ENCODE measurements at regions not wholly inside any gene's neighbourhood (a gene's known extent, or its start where the extent isn't known, plus 50 kb on each side); places are given as distances from the start of the nearest gene placed in this dataset.

DNA sequence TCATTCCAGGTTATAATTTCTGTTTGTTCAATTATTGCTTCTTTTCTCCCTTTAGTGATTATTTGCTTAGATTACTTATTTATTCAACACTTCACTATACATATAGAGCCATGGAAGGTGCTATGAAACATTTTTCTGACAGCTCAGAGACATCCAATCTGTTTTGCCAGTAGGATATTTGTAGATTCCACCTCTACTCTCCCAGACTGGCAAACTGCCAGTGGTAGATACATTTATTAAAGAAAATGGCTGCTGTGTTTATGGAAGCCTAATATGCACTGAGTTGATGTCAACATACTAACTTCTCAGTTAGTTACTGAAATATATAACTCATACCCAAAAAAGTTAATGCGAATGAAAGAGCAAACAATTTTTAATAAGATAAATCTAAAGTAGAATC is 348.6 kb downstream of the TRAM1L1 start:
- ATAC-seq (no peak), DNase-seq (no peak)
- no peak overlapping the region for H3K27ac ChIP-seq
- H3K36me3 ChIP-seq (replicated peaks in 1 of 2; ENCODE audit: insufficient read depth in 1 of 2, low read depth in 2 of 2), result no peaks in the 10 kb centered on the region
- no peak for TF ChIP-seq POLR2A (IDR thresholded peaks at IDR 0.05)
- TF ChIP-seq, protein P1, sequence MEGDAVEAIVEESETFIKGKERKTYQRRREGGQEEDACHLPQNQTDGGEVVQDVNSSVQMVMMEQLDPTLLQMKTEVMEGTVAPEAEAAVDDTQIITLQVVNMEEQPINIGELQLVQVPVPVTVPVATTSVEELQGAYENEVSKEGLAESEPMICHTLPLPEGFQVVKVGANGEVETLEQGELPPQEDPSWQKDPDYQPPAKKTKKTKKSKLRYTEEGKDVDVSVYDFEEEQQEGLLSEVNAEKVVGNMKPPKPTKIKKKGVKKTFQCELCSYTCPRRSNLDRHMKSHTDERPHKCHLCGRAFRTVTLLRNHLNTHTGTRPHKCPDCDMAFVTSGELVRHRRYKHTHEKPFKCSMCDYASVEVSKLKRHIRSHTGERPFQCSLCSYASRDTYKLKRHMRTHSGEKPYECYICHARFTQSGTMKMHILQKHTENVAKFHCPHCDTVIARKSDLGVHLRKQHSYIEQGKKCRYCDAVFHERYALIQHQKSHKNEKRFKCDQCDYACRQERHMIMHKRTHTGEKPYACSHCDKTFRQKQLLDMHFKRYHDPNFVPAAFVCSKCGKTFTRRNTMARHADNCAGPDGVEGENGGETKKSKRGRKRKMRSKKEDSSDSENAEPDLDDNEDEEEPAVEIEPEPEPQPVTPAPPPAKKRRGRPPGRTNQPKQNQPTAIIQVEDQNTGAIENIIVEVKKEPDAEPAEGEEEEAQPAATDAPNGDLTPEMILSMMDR (IDR thresholded peaks at IDR 0.05), result no peak
- no peaks in the 10 kb centered on the region for H3K9me3 ChIP-seq
- no peaks in the 10 kb centered on the region for H3K4me1 ChIP-seq
- no peaks in the 10 kb centered on the region for H3K27me3 ChIP-seq
- intact Hi-C loops (cut with DNase I), result no loop called here
- 82 to 86% methylated on average over 1 of the region's 1 CpG for WGBS, 2 donors
- no peak overlapping the region for H3K4me3 ChIP-seq

DNA sequence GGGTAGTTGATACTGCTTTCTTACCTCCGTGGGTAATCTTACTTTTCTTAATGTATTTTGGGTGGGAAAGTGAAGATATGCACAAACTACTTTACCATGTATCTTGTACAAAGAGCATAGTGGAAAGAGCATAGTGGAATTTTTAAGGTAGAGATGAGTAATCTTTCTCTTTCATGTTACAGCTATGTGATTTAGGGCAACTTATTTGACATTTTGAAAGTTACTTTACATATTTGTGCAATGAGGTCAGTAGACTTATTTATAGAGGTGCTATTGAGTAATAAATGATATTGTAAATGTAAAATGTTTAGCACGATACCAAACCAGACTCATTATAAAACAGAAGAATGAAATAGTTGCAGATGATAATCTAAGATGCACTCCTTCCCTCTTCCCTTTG is 351.2 kb downstream of the TRAM1L1 start:
- ATAC-seq (no peak), DNase-seq (no peak)
- no peaks in the 10 kb centered on the region for H3K36me3 ChIP-seq (replicated peaks in 1 of 2; ENCODE audit: insufficient read depth in 1 of 2, low read depth in 2 of 2)
- WGBS, 2 donors, result 45 to 54% methylated on average over 2 of the region's 2 CpGs
- no peaks in the 10 kb centered on the region for H3K27me3 ChIP-seq
- no peak for TF ChIP-seq POLR2A (IDR thresholded peaks at IDR 0.05)
- TF ChIP-seq, protein P1 (IDR thresholded peaks at IDR 0.05), result no peak
- H3K4me1 ChIP-seq, result no peaks in the 10 kb centered on the region
- intact Hi-C loops (cut with DNase I), result no loop called here
- no peak overlapping the region for H3K4me3 ChIP-seq
- no peak overlapping the region for H3K27ac ChIP-seq
- H3K9me3 ChIP-seq, result no peaks in the 10 kb centered on the region

DNA sequence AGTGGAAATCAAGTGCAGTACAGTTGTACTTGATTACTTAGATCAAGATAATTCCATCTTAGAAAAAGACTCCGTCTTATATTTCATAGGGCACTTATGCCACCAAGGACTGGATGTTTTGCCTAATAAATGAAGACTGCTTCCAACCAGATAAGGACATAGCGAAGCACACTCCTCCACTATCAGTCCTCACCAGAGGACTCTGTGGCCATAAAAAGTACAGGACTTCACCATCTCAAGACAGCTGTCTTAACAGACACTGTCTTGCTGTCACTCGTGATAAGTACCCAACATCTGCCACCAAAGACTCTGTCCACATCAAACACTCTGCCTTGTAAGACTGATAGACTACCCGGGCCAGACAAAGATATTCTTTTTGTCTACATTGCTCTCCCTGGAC is 352.0 kb downstream of the TRAM1L1 start:
- TF ChIP-seq, protein P1 (IDR thresholded peaks at IDR 0.05), result no peak
- no peak for TF ChIP-seq POLR2A (IDR thresholded peaks at IDR 0.05)
- no peak overlapping the region for H3K27ac ChIP-seq
- no peak for ATAC-seq
- H3K36me3 ChIP-seq (replicated peaks in 1 of 2; ENCODE audit: insufficient read depth in 1 of 2, low read depth in 2 of 2), result no peaks in the 10 kb centered on the region
- H3K4me1 ChIP-seq, result no peaks in the 10 kb centered on the region
- WGBS, 2 donors, result 65 to 72% methylated on average over 4 of the region's 4 CpGs
- no peaks in the 10 kb centered on the region for H3K9me3 ChIP-seq
- no peak overlapping the region for H3K4me3 ChIP-seq
- intact Hi-C loops (cut with DNase I), result no loop called here
- no peaks in the 10 kb centered on the region for H3K27me3 ChIP-seq
- no peak for DNase-seq

DNA sequence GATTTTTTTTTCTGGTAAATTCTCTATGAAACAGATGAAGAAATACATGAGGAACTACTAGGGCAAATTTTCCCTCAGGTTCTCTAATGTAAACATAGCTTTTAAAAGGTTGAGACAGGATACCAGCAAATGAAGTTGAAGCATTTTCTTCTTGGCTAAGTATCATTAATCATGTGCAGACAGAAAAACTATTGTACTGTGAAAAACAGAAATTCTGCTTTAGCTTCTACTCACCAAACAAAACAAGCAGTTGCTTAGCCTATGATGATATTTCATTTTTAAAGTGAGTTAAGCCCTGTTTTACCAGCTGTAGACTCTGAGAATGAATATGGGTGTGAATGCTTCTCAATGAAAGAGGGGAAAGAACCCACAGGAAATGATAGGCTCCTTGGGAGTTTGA is 358.9 kb downstream of the TRAM1L1 start:
- intact Hi-C loops (cut with DNase I), result no loop called here
- no peak for TF ChIP-seq POLR2A (IDR thresholded peaks at IDR 0.05)
- TF ChIP-seq, protein P1 (IDR thresholded peaks at IDR 0.05), result no peak
- no peak for DNase-seq
- Histone ChIP-seq H3K27me3 (no peaks in the 10 kb centered on the region), H3K4me1 (no peaks in the 10 kb centered on the region), H3K9me3 (no peaks in the 10 kb centered on the region), H3K27ac (no peak overlapping the region), H3K4me3 (no peak overlapping the region), H3K36me3 (replicated peaks in 1 of 2; ENCODE audit: insufficient read depth in 1 of 2, low read depth in 2 of 2) (no peaks in the 10 kb centered on the region)
- no peak for ATAC-seq

DNA sequence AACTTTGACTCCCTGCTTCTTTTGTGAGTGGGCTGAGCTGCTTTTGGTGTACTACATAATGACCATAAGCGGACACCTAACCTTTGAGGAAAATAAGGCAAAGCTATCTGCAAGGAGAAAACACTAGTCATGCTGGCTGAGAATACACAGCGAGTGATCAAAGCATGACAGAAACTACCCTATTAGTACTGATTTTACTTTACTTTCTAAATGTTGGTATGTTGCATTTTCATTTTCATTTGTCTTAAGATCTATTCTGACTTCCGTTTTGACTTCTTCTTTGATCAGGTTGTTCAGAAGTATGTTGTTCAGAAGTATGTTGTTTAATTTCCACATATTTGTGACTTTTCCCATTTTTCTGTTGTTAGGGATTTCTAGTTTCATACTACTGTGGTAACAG is 361.1 kb downstream of the TRAM1L1 start:
- Histone ChIP-seq H3K27ac (no peak overlapping the region), H3K4me3 (no peak overlapping the region), H3K9me3 (no peaks in the 10 kb centered on the region), H3K4me1 (no peaks in the 10 kb centered on the region), H3K36me3 (replicated peaks in 1 of 2; ENCODE audit: insufficient read depth in 1 of 2, low read depth in 2 of 2) (no peaks in the 10 kb centered on the region), H3K27me3 (no peaks in the 10 kb centered on the region)
- TF ChIP-seq, protein P1 (IDR thresholded peaks at IDR 0.05), result no peak
- TF ChIP-seq POLR2A (IDR thresholded peaks at IDR 0.05), result no peak
- intact Hi-C loops (cut with DNase I), result no loop called here
- ATAC-seq, result no peak
- WGBS, 2 donors, result 73 to 81% methylated on average over 3 of the region's 3 CpGs
- no peak for DNase-seq
